GM10266 (cell line): ENCODE measurements at regions not wholly inside any gene's neighbourhood (a gene's known extent, or its start where the extent isn't known, plus 50 kb on each side); places are given as distances from the start of the nearest gene placed in this dataset.
A peak's percentile ranks its signal among the peaks of the same experiment; 100 is the strongest.

Source experiments
- DNase-seq: peaks from one replicate; pipeline ENCODE4 v3.0.0; 2012; ENCODE audit errors: extremely low spot score
- CTCF ChIP-seq: IDR thresholded peaks from 2 replicates; pipeline ENCODE4 v1.5.1; 2012; ENCODE audit warnings: mild to moderate bottlenecking, low read depth; ENCODE audit not compliant: control insufficient read depth, insufficient read depth; ENCODE audit errors: missing control alignments

- no peak for TF ChIP-seq CTCF
- DNase-seq: no peak
Measured at GRCh38 chr16:7278636-7279035, 54.0 kb upstream of the RBFOX1 start.

GRCh38 chr16:7272567-7273158, 60.0 kb upstream of the RBFOX1 start:
- TF ChIP-seq CTCF: no peak
- DNase-seq: no peak

GRCh38 chr16:7271486-7271885, 61.2 kb upstream of the RBFOX1 start:
- no peak for DNase-seq
- no peak for TF ChIP-seq CTCF

GRCh38 chr16:7270823-7271222, 61.8 kb upstream of the RBFOX1 start:
- no peak for TF ChIP-seq CTCF
- DNase-seq: no peak

- no peak for TF ChIP-seq CTCF
- no peak for DNase-seq
Measured at GRCh38 chr16:7270006-7270405, 62.6 kb upstream of the RBFOX1 start.

GRCh38 chr16:7268182-7268581, 64.5 kb upstream of the RBFOX1 start:
- peak; percentile 34 for TF ChIP-seq CTCF
- DNase-seq: no peak

GRCh38 chr16:7257016-7257415, 75.6 kb upstream of the RBFOX1 start:
- no peak for DNase-seq
- TF ChIP-seq CTCF: no peak
